UCSD-AML1 (cell line): ENCODE measurements at regions not wholly inside any gene's neighbourhood (a gene's known extent, or its start where the extent isn't known, plus 50 kb on each side); places are given as distances from the start of the nearest gene placed in this dataset.
"Not testable (repeated sequence)": the region's sequence is repeated elsewhere in the genome, so short reads cannot be mapped to it uniquely, and the experiment has no call there.

Source experiments
- DNase-seq: peaks from one replicate; lab custom pipeline; 2025; ENCODE audit not compliant: unreplicated experiment; lab: John Stamatoyannopoulos, UW

DNA sequence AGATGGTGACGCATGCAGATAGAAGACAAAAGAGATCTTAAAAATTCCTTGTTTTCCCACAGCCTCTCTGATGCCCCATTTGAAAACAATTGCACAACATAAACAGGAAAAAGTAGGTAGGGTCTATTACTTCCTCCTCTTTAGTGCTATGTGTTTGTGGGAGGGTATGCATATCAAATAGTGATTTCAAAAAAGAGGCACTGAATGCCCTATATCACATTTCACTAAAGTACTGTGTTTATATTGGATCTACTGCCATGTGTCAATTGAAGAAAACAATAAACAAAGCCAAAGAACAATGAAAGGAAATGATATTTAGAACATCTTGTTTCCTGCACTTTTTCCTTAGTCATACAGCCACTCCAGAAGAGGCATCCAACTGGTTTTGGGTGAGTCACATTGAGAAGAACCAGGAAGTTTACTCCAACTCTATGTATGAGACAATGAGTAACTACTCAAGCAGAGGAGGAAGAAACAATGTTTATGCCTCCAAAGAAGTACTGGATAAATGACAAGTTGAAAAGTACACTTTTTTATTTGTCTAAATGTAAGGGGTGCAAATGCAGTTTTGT, 583.6 kb downstream of the FBXO15 start:
- DNase-seq: no peak

GRCh38 chr18:73563345-73563744, 584.3 kb downstream of the FBXO15 start:
- DNase-seq: no peak

- DNase-seq: no peak
Observed at GRCh38 chr18:73556904-73557303, 590.7 kb downstream of the FBXO15 start.

GRCh38 chr18:73552171-73552570, 595.5 kb downstream of the FBXO15 start:
- DNase-seq: no peak

GRCh38 chr18:73551211-73551610, 596.4 kb downstream of the FBXO15 start:
- DNase-seq: no peak

DNA sequence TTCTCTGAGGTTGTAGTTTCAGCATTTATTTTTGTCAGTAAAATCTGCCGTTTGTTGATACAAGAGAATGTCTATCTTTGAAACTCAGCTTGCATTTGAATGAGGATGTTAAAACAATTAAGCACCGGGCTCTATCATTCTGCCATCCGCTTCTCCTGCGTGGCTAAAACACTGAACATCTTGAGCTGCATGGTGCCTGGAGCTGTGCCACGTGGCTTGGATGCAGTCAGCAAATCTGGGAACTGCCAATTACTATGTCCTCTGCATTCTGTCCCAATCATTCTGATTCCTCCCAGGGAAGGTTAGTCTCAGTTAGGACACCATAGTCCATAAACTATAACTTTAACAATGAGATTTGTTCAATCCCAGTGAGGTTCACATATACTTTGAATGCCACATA, 598.4 kb downstream of the FBXO15 start:
- DNase-seq: no peak

DNA sequence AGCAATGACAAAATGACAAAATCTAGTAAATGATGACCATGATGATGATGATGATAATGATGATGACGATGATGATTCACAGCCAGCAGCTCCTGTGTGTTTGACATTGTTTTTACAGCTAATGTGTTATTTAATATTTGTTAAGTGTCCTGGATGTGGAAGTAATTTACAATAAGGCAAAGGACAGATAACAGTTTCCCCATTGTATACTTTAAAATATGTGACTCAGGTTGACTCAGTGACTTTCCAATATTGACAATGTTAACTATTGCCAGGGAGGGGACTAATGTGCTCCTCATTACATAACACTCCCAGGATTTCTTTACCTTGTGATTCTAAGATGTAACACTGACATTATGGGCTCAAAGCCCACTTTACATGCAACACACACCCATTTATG, 602.2 kb downstream of the FBXO15 start:
- DNase-seq: no peak

- DNase-seq: no peak
Observed at GRCh38 chr18:73544617-73545016, 603.0 kb downstream of the FBXO15 start.

GRCh38 chr18:73544032-73544431, 603.6 kb downstream of the FBXO15 start:
- DNase-seq: no peak

DNA sequence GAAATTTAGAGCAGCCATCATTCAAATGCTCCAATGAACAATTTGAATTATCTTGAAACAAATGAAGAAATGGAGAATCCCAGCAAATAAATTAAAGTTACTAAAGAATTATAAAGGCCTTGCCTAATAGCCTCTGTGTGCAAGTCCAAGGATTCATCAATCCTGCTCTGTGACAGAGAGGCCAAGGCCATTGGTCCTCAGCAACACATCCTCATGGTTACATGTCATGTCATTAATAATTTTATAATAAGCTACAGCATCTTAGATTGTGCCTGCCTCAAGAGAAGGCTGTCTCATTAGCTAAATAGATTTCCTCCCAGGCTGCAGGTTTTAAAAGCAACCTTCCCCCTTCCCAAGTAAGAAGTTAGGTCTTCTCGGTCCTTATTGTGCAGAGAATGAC, 611.6 kb downstream of the FBXO15 start:
- DNase-seq: no peak

- DNase-seq: no peak
Observed at GRCh38 chr18:73535189-73535588, 612.4 kb downstream of the FBXO15 start.

DNA sequence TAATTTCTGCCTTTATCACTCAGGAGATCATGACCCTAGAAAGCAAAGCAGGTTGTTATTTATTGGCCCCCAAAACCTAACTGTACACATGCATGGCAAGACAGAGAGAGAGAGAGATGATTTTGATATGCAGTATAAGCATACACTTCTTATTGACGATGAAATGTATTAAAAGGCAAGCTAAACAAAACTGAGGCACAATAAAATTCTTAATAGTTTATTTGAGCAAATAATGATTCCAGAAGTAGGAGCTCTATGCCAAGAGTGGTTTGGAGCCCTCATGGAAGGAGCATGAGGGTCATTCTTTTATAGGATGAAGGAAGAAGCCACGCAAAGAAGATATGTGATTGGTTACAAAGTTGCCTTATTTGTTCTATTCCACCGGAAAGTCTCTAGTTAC, 616.0 kb downstream of the FBXO15 start:
- DNase-seq: no peak

- DNase-seq: no peak
Observed at GRCh38 chr18:73528066-73528465, 619.6 kb downstream of the FBXO15 start.

GRCh38 chr18:73520229-73520628, 627.4 kb downstream of the FBXO15 start:
- no peak for DNase-seq

- DNase-seq: not testable (repeated sequence)
Observed at GRCh38 chr18:73516056-73516455, 631.6 kb downstream of the FBXO15 start.

DNA sequence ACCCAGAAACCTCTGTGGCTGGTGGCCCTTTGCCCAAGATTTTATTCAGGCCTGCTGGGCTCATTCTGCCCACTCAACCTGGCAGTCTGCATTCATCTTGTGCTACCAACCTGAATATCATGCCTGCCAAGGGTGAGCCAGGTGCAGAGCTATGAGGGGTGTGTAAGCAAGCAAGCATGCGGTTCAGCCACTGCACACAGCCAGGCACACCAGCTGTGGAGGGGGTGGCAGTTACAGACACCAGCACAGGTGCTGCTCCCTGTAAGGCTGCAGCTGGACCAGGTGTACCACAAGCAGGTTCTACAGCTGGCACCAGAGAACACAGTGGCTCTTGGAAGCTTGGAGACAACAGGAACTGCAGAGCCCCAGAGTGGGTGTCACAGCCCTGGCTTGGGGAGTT, 633.2 kb downstream of the FBXO15 start:
- no peak for DNase-seq

GRCh38 chr18:73511771-73512503, 635.7 kb downstream of the FBXO15 start:
- DNase-seq: no peak

- DNase-seq: no peak
Observed at GRCh38 chr18:73509460-73509859, 638.2 kb downstream of the FBXO15 start.

DNA sequence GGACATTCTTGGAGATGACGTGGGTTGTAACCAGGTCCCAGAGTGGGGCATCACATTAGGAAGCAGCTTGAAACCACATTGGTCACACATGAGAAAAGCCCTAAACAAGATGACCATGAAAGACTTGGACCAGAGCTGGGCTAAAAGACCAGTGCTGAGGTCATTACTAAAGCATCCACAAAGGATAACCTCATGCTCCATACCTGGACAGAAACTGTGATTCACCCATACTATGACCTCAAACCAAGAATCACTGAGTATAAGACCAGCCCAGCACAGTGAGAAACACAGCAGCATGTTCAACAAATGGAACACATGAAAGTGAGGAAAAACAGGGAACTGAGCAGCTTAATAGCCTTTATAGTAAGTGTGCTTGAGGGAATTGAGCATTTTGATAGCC, 635.5 kb upstream of the NETO1 start:
- DNase-seq: no peak

DNA sequence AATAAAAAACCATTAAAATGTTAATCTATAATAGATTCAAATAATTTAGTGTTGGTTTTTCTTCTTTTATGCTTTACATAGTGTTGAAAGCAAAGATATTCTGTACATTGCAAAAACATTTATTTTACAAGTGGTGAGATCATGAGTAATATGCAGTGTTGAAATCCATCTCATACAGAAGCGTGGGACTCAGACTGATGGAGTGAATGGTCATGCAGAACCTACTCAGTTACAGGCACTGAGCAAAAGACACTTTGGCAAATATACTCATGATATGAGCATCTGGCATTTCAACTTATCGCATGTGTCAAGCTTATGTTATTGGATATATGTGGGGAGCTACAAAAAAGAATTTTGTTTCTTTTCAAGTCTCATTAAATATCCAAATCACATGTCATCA, 620.2 kb upstream of the NETO1 start:
- DNase-seq: no peak

GRCh38 chr18:73485166-73485565, 617.4 kb upstream of the NETO1 start:
- DNase-seq: no peak

- no peak for DNase-seq
Observed at GRCh38 chr18:73482901-73483300, 615.1 kb upstream of the NETO1 start.

DNA sequence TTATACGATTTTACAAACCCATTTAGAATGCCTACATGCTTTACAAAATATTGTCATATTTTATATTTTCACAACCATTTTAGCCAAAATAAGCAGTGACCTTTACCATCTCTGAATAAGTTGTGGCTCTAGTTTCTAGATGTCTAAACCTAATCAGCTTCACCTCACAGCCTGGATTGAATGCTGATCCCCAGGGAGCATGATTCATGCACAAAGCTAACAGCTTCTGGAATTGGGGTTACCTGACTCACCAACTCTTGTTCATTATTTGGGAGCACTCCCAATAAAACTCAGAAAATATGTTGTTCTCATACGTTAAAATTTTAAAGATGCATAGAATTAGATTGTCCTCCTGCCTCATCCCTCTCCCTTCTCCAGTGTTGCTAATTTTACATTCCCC, 611.7 kb upstream of the NETO1 start:
- DNase-seq: no peak
